NCI-H2196 (cell line): ENCODE measurements at regions not wholly inside any gene's neighbourhood (a gene's known extent, or its start where the extent isn't known, plus 50 kb on each side); places are given as distances from the start of the nearest gene placed in this dataset.
"Not testable (repeated sequence)": the region's sequence is repeated elsewhere in the genome, so short reads cannot be mapped to it uniquely, and the experiment has no call there.

ENCODE experiments used
- DNase-seq: peaks from one replicate; lab custom pipeline; 2025; ENCODE audit not compliant: unreplicated experiment; lab: John Stamatoyannopoulos, UW

DNA sequence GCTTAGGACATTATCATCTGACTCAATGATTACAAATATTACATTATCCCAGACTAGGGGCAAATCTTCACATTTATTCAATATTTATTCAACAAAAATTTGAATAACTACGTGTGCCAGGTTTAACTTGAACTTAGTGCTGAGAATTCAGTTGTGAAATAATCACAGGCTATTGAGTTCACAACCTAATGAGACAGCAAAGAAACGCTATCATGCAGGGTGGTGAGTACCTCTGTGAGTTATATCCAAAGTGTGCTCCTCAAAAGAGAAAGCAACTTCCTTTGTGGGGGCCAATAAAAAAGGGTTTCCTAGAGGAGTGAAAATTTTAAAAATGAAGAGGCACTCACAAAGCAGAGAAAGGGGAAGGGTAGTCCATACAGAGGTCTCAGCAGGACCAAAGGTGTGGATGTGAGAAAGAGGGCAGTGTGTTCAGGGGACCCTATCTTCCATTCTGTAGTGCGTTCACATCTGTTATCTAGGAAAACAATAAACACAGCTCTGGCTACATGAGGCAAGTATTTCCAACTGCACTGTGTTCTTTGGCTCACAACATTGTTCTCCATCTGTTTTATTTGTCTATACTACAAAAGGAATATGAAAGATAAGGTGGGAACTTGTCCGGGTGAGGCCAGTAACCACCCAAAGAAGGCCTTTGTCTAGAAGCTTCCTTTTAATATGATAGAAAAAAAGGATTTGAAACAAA, 155.4 kb upstream of the MARCKS start:
- DNase-seq = no peak

DNA sequence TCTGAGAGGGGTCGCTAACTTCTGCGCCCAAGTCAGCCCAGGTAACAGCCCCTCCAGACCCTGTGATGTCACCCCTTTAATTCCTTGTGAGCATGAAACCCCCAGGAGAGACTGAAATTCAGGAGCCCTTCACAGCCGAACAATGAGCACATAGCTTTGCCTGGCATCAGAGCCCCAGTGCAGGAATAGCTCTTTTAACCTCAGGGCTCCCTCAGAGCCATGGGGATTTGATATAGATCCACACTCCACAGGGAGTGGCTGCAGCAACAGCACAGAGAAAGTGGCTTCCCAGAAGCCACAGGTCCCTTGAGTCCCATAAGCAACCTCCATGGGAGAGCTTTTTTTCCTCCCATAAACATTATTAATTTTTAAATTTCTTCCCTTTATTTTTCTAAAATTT, 150.0 kb upstream of the MARCKS start:
- no peak for DNase-seq

DNA sequence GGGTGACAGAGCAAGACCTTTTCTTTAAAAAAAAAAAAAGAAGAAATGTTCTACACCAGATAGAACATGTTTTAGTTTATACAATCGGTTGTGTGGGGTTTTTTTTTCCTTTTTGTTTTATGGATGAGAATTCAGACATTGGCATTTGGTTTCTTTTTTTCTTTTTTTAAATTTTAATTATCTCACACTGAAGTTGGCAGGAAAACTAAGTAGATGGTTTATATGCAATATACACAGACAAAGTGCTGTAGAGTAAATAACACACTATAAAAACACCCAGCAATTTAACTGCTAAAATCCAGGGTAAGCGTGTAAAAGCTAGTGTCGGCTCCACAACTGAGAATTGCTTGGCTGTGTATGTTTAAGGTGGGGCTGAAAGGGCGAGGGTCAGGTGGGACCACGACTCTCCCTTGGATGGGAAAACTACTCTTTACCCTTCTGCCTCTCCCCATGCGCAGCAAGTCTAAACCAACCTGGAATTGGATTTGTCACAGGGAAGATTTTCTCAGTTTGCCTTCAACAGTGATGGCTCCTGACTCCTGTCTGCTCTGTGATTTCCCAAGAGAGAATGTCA, 147.1 kb upstream of the MARCKS start:
- DNase-seq = no peak

DNA sequence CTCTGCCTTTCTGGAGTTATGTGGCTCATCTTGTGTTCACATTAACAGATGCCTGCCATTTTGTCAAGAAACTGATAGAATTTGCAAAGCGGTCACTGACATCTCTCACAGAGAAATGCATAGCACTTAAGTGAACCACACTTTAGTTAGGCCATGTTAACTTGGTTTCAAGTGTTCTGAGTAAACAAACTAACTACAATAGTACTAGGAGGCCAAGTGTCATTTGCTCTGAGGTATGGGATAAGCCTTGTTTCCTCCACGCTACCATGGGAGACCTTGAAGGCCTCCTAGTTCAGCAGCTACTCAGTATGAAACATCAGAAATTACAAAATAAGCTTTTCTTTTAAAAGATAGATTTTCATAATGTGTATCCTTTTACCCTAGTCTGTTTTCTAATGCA, 143.5 kb upstream of the MARCKS start:
- no peak for DNase-seq

DNA sequence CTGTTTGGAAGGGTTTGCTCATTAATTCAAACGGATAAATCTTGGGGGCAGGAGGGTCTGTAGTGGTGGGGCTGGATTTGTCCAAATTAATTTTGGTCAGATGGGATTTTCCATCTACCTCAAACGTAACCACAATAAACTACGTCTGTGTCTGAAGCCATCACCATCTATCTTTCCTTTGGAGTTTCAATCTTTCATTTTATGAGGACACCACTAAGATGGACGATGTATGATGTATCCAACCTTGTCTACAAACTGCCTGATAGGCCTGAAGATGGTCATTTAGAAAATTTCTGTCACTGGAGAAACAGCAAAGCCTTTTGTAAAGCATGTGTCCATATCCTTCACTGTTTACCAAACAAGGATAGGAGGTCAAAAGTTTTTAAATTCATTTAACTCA, 138.6 kb upstream of the MARCKS start:
- DNase-seq = no peak

DNA sequence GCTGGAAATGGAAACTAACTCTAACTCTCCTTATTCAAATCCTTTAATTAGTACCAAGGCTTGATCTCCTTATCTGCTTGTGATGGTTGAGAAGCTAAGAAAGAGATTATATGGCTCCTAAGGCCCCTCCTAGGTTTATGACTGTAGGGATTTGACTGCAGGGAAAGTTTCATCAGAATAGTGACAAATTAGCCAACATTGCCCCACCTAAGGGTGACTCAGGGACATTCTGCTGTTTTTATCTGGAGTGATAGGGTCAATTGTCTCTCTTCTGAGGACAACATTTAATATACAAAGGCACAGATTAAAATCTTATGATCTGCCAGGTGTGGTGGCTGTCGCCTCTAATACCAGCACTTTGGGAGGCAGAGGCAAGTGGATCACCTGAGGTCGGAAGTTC, 138.1 kb upstream of the MARCKS start:
- DNase-seq = no peak

DNA sequence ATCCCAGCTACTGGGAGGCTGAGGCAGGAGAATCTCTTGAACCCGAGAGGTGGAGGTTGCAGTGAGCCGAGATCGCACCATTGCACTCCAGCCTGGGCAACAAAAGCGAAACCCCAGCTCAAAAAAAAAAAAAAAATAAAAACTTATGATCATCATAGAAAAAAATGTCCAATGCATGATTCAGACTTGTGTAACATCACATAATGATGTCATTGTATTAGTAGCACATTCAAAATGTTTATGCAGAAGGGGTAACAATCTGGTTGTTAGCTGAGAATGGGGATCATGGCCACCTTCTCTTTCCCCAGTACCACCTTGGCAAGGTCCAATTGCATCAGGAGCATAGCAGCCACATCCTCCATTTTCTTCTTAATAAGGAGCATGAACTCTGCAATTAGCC, 137.6 kb upstream of the MARCKS start:
- no peak for DNase-seq

DNA sequence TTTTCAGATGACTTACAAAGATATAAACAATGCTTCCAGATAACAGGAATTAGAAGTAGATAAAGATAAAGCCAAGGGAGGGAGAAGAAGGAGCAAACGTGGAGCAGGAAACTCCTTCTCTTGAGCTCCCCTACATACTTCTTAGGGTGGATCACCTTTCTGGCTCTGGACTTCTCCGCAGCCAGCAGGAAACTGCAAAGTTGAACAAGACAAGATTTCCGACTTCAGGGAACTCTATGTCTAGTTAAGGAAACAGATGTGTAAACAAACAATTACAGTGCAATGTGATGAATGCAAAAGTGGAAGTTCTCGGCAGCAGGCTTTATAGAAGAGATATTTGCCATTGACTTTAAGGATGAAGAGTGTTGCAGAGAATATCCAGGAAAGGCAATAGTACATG, 134.0 kb upstream of the MARCKS start:
- DNase-seq = no peak

DNA sequence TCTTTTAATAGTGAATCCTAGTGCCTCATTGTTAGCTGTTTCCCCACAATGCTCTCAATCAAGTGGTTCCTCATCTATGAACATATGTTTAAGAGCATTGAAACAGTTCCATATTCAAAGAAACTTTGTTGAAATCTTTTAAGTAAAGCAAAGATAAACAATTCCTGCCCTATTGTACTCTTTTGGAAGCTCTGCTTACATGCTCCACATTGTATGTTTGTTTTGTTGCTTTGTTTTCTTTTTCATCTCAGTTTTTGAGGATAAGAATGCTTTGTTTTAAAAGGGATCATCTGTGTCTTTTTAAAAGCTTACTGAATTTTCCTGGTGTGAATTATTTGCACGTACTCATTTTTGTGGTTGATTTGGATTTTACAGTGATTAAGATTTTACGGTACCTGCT, 132.2 kb upstream of the MARCKS start:
- DNase-seq = not testable (repeated sequence)

DNA sequence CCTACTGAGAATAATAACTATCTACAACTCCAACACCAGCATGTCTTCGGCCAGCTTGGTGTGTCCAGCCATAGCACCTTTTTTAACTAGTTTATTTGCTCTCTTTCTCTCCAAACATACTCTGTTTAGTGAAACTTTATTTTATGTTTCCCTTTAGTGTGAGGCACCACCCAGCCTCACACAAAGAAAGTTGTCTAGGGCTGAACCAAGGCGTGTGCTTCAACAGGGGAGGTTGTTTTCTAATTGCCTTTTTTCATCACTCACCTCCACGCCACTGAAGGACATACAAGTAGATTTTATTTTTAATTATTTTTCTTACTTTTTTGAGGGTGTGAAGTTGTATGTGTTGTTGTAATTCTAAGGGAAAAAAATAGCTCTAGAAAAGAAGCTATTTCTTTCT, 125.6 kb upstream of the MARCKS start:
- DNase-seq = no peak

DNA sequence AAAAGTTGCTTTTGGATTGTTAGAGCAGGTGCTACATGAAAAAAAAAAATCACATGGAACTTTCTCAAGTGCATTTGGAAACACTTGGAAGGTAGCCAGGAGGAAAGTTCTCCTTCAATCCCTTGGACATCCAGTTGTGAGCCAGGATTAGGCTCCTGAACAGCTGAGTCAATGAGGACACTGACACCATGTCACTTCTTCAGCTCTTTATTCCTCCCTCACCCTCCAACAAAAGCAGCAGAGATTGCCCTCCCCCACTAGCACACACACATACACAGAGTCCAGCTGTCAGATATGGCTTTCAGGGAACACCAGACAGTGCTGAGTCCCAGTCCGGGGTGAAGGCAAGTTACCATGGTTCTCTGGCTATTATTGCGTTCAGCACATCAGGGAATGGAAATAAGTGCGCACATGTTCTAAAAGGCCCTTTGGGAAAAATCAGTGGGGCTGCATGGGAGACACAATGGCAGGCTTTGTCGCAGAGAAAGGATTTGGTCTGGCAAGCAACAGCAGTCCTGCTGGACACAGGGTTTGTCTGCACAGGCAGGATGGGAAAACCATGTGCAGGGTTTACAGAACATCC, 124.7 kb upstream of the MARCKS start:
- peak; percentile 44 for DNase-seq

DNA sequence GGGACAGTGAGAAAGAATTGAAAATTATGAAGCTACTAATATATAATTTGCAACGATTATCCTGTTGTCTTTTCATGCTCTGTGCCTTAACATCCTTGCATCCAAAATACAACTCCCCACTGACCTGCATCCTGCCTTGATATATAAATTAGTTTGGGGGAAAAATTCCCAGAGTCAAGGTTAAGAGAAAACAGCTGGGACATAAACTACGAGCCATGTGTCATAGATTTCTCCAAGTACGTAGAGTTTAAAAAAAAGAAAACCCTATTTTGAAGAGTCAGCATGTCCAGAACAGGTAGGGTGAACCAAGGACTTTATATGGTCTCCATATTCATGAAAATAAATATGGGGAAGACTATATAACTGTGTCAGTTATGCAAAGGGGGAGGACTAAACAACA, 123.8 kb upstream of the MARCKS start:
- no peak for DNase-seq

DNA sequence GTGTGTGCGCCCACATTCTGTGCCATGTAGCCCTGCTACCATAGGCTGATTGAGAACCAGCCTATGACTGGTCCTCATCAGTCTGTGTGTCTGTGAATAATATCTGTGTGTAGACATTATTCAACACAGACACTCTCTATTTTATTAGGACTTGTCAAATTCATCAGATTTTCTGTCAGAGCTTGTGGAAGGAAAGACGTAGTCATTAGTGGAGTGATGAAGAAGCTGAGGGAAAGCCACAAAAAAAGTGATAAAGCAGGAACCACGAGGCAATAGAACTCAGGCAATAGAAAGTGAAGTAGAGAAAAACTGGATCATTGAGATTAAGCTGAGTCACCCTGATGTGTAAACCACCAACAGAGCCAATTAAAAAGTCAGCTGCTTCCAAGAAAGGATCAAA, 122.2 kb upstream of the MARCKS start:
- no peak for DNase-seq

DNA sequence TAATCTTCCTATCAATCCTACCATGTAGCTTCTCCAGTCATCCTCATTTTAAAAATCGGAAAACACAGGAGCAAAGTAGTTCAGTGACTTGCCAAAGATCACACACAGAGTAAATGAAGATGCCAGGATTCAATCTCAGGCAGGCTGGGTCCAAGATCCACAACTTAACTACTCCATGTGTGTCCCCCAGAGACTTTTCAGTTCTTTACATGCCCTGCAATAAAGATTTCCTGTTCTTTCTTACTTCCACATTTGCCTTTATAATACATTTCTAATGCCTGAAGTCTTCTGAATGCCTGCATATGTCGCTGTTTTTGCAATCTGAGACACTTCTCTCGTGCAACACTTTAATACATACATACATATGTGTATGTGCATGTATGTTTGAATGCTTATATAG, 121.7 kb upstream of the MARCKS start:
- no peak for DNase-seq

DNA sequence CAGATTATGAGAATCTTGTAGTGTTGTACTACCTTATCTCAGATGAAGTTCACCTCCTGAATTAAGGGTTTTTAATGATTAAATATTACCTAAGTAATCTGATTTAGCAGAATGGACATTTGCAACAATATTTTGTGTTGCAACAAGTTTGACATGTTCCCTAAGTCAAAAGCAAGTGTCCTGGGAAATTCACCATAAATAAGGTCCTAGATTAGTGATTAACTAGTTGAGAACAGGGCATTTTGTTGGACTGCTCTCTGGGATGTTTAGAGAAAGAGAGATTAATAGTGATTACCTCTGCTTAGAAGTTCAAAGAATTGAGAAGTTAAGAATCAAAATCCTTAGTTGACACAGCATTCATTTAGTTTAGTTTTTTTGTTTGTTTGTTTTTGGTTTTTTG, 120.2 kb upstream of the MARCKS start:
- no peak for DNase-seq

DNA sequence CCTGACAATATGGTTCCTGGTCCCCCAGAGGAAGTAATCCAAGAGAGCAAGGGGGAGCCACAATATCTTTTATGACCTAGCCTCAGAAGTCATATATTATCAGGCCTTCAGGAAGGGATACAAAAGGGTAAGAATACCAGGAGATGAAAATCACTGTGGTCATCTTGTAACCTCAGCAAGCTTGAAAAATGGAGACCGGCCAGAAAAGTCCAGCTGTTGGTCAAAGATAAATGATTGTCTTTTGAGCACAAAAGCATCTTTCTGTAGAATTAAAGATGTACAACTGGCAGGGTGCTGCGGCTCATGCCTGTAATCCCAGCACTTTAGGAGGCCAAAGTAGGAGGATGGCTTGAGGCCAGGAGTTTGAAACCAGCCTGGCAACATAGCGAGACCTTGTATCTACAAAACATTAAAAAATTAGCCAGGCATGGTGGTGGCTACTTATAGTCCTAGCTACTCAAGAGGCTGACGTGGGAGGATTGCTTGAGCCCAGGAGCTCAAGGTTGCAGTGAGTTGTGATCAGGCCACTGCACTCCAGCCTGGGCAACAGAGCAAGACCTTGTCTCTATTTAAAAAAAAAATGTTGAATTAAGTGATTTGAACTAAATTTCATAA, 118.0 kb upstream of the MARCKS start:
- DNase-seq = no peak

DNA sequence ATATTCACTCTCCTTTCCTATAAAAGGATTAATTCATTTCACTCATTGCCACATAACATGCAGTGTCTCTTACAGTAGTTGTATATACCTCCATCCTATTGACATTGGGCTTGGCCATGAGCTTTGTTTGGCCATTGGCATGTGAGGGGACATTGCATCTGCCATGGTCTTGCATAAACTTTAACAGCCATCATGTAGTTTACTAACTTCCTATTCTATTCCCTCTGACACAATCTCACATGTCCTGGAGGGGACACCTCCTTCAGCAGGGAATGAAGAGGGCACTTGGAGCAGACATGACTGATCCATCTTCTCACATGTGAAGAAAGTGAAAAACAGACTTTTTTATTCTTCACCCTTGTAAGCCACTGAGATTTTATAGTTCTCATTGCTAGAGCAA, 115.5 kb upstream of the MARCKS start:
- no peak for DNase-seq

DNA sequence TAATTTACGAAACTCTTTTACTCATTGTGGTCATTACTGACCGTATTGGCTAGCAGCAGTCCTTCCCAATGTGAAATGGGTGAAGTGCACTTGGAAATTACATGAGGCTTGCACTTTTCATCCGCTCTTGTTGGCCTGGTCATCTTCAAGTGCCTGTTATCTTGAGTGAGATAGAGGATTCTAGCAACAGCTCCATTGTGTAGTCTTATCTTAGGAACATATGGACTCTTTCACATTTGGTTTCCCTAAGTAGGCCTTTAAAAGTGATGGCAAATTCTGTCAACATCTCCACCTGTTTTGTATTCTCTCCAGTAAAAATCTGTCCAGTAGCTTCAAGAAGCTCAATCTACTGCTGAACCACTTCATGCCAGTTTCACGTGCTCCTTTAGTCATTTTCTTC, 114.8 kb upstream of the MARCKS start:
- DNase-seq = no peak

DNA sequence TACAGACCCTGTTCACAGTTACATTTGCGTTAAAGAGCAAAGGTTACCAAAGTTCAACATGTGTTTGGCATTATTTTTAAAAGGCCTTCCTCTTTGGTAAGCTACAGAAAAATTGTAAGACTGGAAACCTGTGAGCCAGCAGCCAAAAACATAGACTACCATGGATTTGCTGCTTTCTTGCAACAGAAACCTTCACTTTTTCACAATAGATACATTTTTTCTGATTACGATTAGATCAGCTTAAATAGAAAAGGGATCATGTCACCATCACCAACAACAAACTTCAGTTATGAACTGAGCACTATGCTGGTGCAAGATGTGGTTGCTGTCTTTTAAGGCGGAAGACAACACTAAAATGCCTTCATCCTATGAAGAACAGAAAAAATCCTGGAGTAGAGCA, 112.3 kb upstream of the MARCKS start:
- no peak for DNase-seq

DNA sequence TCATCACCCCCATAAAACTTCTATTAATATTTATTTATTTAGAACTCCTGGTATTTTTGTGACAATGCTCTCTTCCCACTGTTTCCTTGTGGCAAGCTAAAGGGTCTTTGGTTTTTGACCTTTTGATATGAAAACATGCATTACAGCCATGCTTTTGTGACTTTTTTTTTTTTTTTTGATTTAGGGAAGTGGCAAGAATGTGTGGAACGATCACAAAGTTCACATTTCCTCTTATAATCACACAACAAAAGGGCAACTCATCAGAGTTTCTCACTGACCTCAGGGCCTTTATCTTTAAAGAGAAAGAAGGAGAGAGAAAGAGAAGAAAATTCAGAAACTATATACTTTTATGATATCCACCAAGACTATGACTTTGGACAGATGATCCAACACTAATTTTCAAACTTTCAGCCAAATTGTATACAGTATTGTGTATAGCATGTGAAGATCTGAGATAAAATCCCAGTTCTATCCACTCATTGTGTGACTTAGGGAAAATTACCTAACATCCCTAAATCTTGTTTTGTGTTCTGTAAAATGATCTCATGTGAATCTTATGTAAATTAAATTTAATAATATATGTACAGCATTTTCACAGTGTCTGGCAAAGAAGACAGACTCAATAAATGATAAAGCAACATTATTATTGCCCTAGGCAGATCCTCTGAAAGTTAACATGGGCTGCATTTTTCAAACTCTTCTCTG, 106.8 kb upstream of the MARCKS start:
- DNase-seq = no peak

DNA sequence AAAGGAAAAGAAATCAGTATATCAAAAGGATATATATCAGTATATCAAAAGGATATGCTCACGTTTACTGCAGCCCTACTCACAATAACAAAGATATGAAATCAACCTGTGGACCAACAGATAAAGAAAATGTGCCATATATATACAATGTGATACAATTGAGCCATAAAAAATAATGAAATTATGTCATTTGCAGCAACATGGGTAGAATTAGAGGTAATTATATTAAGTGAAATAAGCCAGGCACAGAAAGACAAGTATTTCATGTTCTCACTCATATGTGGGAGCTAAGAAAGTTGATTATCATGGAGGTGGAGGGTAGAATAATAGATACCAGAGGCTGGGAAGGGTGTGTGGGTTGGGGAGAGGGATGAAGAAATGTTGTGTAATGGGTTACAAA, 102.9 kb upstream of the MARCKS start:
- no peak for DNase-seq
